ENCODE measurements at regions not wholly inside any gene's neighbourhood (a gene's known extent, or its start where the extent isn't known, plus 50 kb on each side); places are given as distances from the start of the nearest gene placed in this dataset.

DNA sequence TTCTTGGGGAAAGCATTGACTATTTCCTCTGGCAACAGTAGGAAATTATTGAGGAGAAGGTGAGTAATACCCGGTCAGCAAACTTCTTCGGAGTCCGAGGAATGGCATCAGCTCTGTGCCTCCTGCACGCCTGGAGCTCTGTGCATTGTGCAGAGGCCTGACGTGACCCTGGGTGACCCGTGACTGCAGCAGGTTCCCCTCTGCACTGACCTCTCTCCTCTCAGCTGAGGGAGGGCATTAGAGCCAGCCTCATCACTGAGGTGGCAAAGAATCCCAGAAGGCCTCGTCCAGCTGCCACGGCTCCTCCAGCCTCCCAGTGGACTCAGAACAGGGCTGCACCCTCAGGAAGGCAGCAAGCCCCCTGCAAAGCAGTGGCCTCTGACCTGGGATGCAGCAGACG, 502.9 kb downstream of the CD83 start:
- no peak for TF ChIP-seq CTCF (IDR thresholded peaks at IDR 0.05)
- TF ChIP-seq POLR2AphosphoS5 (IDR thresholded peaks at IDR 0.05; ENCODE audit: low read depth, low read length) = no peak
